A549 (cell line): ENCODE measurements at regions not wholly inside any gene's neighbourhood (a gene's known extent, or its start where the extent isn't known, plus 50 kb on each side); places are given as distances from the start of the nearest gene placed in this dataset.

Source experiments
- BHLHE40 ChIP-seq: IDR thresholded peaks from 2 replicates; pipeline ENCODE4 v1.6.1; 2012; ENCODE audit warnings: low read depth, low read length, inconsistent platforms
- CEBPB ChIP-seq, 2 experiments: fragments of >200 bp in 1 of 2; sonication (Bioruptor Twin) in 1 of 2; formaldehyde crosslinking in 1 of 2; IDR thresholded peaks; 2 replicates each; pipeline ENCODE4 v1.6.1; 2012 to 2016
- CTCF ChIP-seq: fragments of >200 bp; sonication (Bioruptor Twin); formaldehyde crosslinking; IDR thresholded peaks from 3 replicates; pipeline ENCODE4 v1.5.1; 2016
- HOXA7 ChIP-seq: fragments of 250-450 bp; sonication (Bioruptor Pico); IDR thresholded peaks from 2 replicates; pipeline ENCODE4 v1.5.0; 2020; ENCODE audit warnings: mild to moderate bottlenecking, moderate library complexity
- JUN ChIP-seq, 2 experiments: fragments of >200 bp; sonication (Bioruptor Twin); formaldehyde crosslinking; IDR thresholded peaks; 2 replicates in 1 of 2; 3 replicates in 1 of 2; pipeline ENCODE4 v1.6.1; 2016 to 2017
- MAZ ChIP-seq: fragments of 150-350 bp; IDR thresholded peaks from 2 replicates; pipeline ENCODE4 v1.6.1; 2014; ENCODE audit warnings: antibody characterized with exemption, low read depth, low read length, borderline replicate concordance
- NFE2L2 ChIP-seq: fragments of 150-350 bp; conservative IDR thresholded peaks from 2 replicates; pipeline ENCODE4 v1.6.1; 2014; ENCODE audit warnings: low read length
- POLR2A ChIP-seq: IDR thresholded peaks from 2 replicates; pipeline ENCODE4 v1.6.1; 2012; ENCODE audit warnings: mild to moderate bottlenecking, low read length
- RAD21 ChIP-seq, 2 experiments: fragments of >200 bp in 1 of 2; sonication (Bioruptor Twin) in 1 of 2; formaldehyde crosslinking in 1 of 2; IDR thresholded peaks in 1 of 2; conservative IDR thresholded peaks in 1 of 2; 2 replicates in 1 of 2; 3 replicates in 1 of 2; pipeline ENCODE4 v1.6.1; 2012 to 2018; ENCODE audit warnings: inconsistent platforms in 1 of 2
- RFX5 ChIP-seq: fragments of 450-650 bp; IDR thresholded peaks from 2 replicates; pipeline ENCODE4 v1.7.1; 2014; ENCODE audit warnings: antibody characterized with exemption, mild to moderate bottlenecking, moderate library complexity
- RNF2 ChIP-seq: fragments of 200-600 bp; sonication (generic); IDR thresholded peaks from 2 replicates; pipeline ENCODE4 v1.6.1; 2016; ENCODE audit warnings: low read depth, mild to moderate bottlenecking, antibody characterized with exemption, moderate library complexity, borderline replicate concordance
- SMC3 ChIP-seq: fragments of >200 bp; sonication (Bioruptor Twin); formaldehyde crosslinking; IDR thresholded peaks from 3 replicates; pipeline ENCODE4 v1.6.1; 2018; ENCODE audit warnings: inconsistent platforms
- TP53 ChIP-seq: fragments of 250-450 bp; sonication (Bioruptor Pico); IDR thresholded peaks from 2 replicates; pipeline ENCODE4 v1.5.0; 2021; ENCODE audit warnings: mild to moderate bottlenecking, moderate library complexity
- TF ChIP-seq, protein P1 (sequence below): IDR thresholded peaks from 2 replicates; pipeline ENCODE4 v1.6.1; 2012

GRCh38 chr3:117865338-117865737, 1155.8 kb downstream of the TUSC7 start:
- TF ChIP-seq HOXA7 (CRISPR knock-in tag) (no peak), POLR2A (no peak), BHLHE40 (no peak), CTCF (no peak), JUN (IDR thresholded peaks at IDR 0.05) (no peak), NFE2L2 (no peak), RAD21 (conservative IDR thresholded peaks at IDR 0.05 in 1 of 2, IDR thresholded peaks at IDR 0.05 in 1 of 2) (no peak), TP53 (no peak), RFX5 (no peak), MAZ (no peak), CEBPB (IDR thresholded peaks at IDR 0.05) (no peak), SMC3 (no peak), RNF2 (no peak)
- TF ChIP-seq, protein P1, sequence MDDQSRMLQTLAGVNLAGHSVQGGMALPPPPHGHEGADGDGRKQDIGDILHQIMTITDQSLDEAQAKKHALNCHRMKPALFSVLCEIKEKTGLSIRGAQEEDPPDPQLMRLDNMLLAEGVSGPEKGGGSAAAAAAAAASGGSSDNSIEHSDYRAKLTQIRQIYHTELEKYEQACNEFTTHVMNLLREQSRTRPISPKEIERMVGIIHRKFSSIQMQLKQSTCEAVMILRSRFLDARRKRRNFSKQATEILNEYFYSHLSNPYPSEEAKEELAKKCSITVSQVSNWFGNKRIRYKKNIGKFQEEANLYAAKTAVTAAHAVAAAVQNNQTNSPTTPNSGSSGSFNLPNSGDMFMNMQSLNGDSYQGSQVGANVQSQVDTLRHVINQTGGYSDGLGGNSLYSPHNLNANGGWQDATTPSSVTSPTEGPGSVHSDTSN: no peak
